GM23338 (cell line): ENCODE measurements at regions not wholly inside any gene's neighbourhood (a gene's known extent, or its start where the extent isn't known, plus 50 kb on each side); places are given as distances from the start of the nearest gene placed in this dataset.

ENCODE experiments used
- CREB1 ChIP-seq: fragments of 250-450 bp; sonication (Bioruptor Pico); IDR thresholded peaks from 2 replicates; pipeline ENCODE4 v1.5.0; 2020; ENCODE audit warnings: low read depth, mild to moderate bottlenecking, moderate library complexity
- CTCF ChIP-seq, 2 experiments: fragments of 200-600 bp in 1 of 2; sonication (generic) in 1 of 2; conservative IDR thresholded peaks; 2 replicates each; pipeline versions ENCODE4 v1.5.1 to v1.6.1; 2016 to 2017; ENCODE audit warnings: antibody characterized with exemption in 2 of 2, low read depth in 2 of 2, mild to moderate bottlenecking in 2 of 2, moderate library complexity in 1 of 2
- EZH2 ChIP-seq: fragments of 200-600 bp; sonication (generic); IDR thresholded peaks from one replicate; pipeline ENCODE4 v1.8.0; 2017; ENCODE audit warnings: antibody characterized with exemption, mild to moderate bottlenecking, low read depth; ENCODE audit not compliant: unreplicated experiment
- EZH2phosphoT487 ChIP-seq: fragments of 200-600 bp; sonication (generic); IDR thresholded peaks from one replicate; pipeline ENCODE4 v1.8.1; 2018; ENCODE audit warnings: antibody characterized with exemption; ENCODE audit not compliant: unreplicated experiment
- JUNB ChIP-seq: IDR thresholded peaks from one replicate; pipeline ENCODE4 v1.6.1; 2016; ENCODE audit warnings: antibody characterized with exemption; ENCODE audit not compliant: unreplicated experiment
- NANOG ChIP-seq: IDR thresholded peaks from 2 replicates; pipeline ENCODE4 v1.6.1; 2016; ENCODE audit warnings: antibody characterized with exemption, borderline replicate concordance
- POLR2AphosphoS5 ChIP-seq: IDR thresholded peaks from 2 replicates; pipeline ENCODE4 v1.6.1; 2016; ENCODE audit warnings: antibody characterized with exemption, low read depth
- REST ChIP-seq: IDR thresholded peaks from one replicate; pipeline ENCODE4 v1.6.1; 2018; ENCODE audit warnings: antibody characterized with exemption; ENCODE audit not compliant: unreplicated experiment
- STAT1 ChIP-seq: IDR thresholded peaks from one replicate; pipeline ENCODE4 v1.6.1; 2016; ENCODE audit warnings: antibody characterized with exemption; ENCODE audit not compliant: unreplicated experiment
- ZNF114 ChIP-seq: fragments of 250-450 bp; sonication (Bioruptor Pico); IDR thresholded peaks from 2 replicates; pipeline ENCODE4 v1.5.0; 2020; ENCODE audit warnings: mild to moderate bottlenecking, moderate library complexity
- ZNF331 ChIP-seq: fragments of 250-450 bp; sonication (Bioruptor Pico); IDR thresholded peaks from 2 replicates; pipeline ENCODE4 v1.5.0; 2020; ENCODE audit warnings: low read depth, mild to moderate bottlenecking, moderate library complexity
- ZNF462 ChIP-seq: fragments of 250-450 bp; sonication (Bioruptor Pico); IDR thresholded peaks from 2 replicates; pipeline ENCODE4 v1.5.0; 2020; ENCODE audit warnings: mild to moderate bottlenecking, moderate library complexity

- TF ChIP-seq CTCF (conservative IDR thresholded peaks at IDR 0.05; ENCODE audit: low read depth in 2 of 2) = no peak
- TF ChIP-seq EZH2 = no peak
- TF ChIP-seq JUNB = no peak
- TF ChIP-seq POLR2AphosphoS5 = no peak
- TF ChIP-seq REST = no peak
- TF ChIP-seq CREB1 = no peak
- TF ChIP-seq EZH2phosphoT487 = no peak
- TF ChIP-seq STAT1 = no peak
- no peak for TF ChIP-seq ZNF114
- no peak for TF ChIP-seq ZNF462 (CRISPR knock-in tag)
- no peak for TF ChIP-seq NANOG
- TF ChIP-seq ZNF331 (CRISPR knock-in tag) = no peak
These were observed 576.1 kb downstream of the TLE4 start for GRCh38 chr9:80147866-80148265.
